HG03025 (cell line): ENCODE measurements at regions not wholly inside any gene's neighbourhood (a gene's known extent, or its start where the extent isn't known, plus 50 kb on each side); places are given as distances from the start of the nearest gene placed in this dataset.
A peak's percentile ranks its signal among the peaks of the same experiment; 100 is the strongest.

Source experiments
- ATAC-seq: cut with Tn5 transposase; IDR thresholded peaks from one replicate; pipeline ENCODE4 v1.9.1; 2021; ENCODE audit warnings: mild to moderate bottlenecking, moderate library complexity; ENCODE audit not compliant: unreplicated experiment, low FRiP score

DNA sequence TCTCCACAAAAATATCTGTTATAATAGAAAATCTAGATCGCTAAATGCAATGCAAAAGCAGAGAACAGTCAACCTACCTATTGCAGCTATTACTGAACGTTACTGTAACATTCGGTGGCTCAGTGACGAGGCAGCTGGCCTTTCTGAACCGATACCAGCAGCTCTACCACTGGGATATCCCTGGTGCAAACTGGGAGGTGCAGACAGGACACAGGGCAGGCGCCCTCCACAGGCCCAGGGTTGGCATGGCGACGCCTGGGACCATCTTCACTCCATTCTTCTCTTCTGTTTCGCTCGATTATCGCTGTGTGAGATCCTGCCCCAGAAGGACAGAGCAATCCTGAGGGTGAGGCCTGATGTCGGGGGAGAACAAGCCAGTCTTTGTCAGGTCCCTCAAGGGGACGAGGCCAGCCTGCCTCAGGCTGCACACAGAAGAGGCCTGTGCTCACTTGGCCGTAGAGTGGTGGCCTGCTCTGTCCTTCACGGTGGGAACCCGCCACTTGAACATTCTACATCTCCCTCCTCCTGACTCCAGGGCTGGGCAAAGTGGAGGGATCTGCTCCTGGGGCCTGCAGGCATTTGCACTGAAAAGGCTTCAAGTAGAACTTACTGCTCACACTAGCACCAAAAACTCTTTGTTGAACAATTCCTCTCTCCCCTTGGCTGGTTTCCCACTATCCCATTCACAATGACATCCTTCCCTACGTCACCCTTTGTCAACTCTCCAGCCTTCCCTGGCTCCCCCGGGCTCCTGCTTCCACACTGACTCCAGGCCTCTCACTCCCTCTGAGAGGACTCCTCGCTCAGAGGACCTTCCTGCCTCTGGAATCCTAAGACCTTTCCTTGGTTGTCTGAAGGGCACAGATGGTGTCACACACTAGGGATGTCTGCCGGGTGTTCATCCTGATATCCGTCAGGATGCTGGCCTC, 49.7 kb downstream of the CYRIA start:
- ATAC-seq, result no peak

DNA sequence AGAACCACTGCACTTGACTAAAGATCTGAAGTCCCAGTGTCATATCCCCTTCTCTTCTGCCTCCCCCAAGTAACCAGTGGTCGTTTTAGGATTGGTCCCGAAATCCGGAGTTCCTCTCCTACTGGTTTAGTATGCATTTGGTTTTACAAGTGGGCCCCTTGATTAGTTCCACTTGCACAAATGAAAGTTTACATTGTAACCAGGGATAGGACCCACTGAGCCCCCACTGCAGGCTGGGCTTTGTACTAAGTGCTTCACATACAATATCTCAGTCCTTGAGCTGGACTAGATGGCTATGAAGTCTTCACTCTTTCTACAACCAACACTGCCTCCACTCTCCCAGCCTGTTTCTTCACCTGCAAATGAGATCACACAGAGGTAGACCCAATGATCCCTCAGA, 50.4 kb downstream of the CYRIA start:
- no peak for ATAC-seq

DNA sequence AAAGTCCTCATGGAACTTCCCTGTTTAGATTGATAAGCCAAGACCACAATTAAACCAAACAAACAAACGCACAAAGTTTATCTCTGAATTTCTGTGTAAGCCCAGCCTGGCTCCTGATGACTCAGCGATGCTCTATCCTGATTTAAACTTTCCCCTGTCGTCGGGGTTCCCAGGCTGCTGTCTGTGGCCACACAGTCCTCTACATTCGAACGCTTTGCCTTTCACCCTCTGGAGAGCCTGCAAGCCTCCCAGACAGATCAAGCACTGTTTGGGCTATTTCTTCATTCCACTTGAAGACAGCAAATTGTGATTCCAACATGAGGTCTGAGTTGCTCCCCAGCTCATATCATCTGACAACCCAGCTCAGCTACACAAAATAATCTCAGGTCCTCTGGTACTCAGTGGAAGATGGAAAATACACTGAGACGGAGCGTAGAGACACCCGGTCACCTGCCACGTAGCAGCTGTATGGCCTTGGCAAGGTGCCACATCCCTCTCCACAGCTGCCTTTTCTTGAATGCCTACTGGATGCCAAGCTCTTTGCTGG, 51.2 kb downstream of the CYRIA start:
- ATAC-seq, result no peak

DNA sequence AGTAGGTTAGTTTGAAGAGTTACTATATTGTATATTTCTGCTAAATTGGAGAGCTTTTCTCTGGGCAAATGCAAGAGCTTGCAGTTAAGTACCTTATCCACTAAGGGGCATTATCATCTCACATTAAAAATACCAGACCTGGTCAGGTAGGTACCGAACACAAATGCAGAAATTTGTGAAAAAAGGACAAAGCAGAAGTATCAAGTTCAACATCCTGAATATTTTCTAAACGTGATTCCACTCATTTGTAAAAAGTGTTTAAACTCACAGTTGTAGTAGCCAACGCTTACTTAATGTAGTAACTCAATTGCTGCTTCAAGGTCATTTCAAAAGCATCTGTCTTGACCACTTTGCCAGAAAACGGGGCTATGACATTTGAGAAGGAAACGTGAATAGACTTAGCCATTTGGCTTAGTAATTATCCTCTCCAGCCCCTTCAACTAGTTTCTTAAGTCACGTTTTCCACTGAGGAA, 52.1 kb downstream of the CYRIA start:
- ATAC-seq, result no peak

DNA sequence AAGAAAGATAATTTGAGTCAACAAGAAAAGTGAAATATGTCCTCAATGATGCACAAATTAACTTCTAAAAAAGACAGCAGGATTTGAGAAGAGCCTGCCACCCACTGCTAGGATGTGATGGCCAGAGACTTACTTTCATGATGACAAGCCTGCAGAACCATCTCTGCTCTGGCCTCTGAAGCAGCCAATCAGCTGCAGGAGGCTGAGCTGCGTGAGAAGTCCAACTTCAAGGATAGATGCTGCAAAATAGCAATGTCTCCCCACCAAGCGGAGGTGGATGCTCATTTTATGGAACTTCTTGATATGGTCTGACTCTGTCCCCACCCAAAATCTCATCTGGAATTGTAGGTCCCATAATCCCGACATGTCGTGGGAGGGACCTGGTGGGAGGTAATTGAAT, 53.1 kb downstream of the CYRIA start:
- no peak for ATAC-seq

DNA sequence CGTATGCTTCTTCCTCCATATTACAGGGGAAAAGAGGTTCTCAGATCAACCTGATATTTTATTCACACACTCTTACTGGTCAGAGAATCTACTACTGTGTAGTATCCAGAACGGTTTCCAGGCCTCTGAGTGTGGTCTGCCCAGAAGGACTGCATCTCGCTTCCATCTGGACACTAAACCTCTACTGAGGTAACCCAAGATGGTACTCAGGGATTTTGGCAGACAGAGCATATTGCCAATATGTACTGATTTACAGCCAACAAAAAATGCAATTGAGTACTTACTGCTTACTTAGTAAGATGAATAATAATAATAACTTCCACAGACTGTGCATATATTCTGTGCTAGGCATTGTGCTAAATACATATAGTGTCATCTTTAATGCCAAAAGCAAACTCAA, 55.8 kb downstream of the CYRIA start:
- no peak for ATAC-seq

DNA sequence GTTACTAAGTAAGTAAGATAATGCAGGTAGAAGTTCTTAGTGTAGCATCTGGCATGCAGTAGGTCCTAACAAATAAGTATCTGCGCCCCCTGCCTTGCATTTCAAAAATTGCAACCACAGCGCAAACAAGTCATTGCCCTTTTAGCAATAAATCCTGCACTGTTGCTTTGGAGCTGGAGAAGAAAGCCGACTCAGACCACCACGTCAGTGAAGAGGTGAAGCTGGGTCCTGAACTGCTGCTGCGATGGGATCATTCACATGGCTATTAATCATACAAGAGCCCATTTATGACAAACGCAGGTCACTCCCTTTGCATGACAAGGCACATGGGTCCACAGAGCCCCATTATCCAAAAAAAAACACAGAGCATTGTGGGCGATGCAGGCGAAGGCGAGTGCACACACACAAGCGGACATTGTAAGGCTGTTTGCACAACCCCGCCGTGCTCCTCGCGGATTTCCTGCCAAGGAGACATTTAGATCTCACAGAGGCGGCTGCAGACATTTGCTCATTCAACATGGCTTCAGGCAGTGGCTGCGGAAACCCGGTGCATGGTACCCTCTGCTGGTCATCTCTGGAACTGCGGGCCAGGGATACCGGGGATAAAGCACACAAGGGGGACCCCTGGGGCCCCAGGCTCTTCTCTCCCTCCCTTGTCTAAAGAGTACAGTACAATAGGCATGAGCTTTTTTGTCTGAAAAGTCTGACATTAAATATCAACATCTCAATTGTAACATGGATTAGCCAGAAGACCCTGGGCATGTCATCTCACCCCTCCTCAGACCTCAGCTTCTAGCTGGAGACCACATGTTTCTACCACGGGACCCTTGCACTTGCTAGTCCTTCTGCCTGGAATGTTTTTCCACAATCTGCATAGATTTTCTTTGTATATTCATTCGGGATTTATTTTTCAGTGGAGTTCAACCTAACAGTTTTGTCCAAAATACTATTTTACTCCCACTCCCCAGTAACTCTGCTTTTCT, 56.7 kb downstream of the CYRIA start:
- peak; percentile 90 for ATAC-seq

DNA sequence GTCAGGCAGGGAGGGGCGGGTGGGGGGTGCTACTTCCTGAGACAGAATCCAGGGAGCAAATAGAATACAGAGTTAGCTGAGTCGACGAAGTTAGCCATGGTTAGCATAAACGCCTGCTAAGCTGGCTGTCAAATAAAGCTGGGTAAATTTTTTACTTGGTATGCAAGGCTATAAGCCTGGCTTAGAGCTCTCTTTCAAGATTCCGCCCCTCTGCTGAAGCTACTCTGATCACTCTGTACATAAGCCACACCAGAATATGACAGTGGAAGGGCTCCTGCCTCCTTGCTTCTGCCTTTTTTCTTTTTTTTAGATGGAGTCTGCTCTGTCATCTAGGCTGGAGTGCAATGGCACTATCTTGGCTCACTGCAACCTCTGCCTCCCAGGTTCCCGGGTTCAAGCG, 58.3 kb downstream of the CYRIA start:
- no peak for ATAC-seq

DNA sequence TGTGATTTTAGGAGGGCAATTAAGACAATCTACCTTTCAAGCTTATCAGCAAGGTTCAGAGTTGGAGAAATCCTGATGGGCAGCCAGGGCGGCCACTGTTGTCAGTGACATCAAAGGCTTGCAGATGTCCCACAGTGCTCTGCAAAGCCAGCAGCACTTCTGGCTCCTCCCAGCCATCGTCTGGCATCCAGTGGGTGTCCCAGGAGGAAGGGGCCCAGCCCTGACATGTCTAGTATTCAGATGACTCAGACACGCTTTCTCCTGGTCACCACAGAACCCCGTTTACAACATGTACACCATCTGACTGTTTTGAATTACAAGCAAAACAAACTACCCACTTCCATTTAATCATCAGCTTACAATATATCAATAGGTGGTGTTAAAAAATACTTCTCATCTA, 61.4 kb downstream of the CYRIA start:
- ATAC-seq, result no peak

DNA sequence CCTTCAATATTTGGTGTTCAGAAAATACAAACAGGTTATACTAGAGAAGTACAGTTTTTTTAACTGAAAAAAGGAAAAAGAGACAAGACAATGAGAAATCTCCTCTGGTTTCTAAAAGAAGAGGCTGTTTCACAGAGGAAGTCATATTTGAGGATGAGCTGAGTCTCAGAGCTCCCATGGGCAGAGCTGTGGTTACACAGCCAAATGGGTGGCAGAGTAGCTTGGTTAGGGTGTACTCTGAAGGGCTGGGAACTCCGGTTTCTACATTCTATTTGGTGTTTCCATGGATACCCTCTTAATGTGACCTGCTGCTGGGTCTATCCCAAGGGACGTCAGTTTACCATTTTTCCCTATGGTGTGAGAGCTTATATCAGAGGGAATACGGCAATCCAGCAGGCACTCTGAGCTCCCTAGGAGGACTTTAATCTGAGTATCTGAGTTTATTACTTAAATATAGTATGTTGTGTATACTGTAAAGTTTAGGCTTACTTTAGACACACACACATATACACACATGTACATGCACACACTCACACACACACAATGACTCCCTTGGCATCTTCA, 74.2 kb downstream of the CYRIA start:
- ATAC-seq, result no peak

DNA sequence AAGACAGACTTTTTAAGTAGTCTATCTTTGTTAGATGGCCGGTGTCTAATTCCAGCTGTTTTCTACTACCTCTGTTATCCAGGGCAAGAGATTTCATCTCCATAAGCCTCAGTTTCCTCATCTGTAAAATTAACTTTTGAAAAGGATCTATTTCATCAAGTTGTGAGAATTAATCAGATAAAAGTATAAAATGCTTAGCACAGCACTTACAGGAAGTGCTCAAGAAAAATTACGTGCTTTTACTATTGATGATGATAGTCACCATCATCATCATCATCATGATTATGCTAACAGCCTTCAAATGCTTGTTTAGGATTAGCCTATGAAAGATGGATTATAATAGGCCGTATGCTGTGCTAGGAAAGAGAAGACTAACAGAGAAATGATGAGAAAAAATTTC, 76.2 kb downstream of the CYRIA start:
- ATAC-seq, result no peak

DNA sequence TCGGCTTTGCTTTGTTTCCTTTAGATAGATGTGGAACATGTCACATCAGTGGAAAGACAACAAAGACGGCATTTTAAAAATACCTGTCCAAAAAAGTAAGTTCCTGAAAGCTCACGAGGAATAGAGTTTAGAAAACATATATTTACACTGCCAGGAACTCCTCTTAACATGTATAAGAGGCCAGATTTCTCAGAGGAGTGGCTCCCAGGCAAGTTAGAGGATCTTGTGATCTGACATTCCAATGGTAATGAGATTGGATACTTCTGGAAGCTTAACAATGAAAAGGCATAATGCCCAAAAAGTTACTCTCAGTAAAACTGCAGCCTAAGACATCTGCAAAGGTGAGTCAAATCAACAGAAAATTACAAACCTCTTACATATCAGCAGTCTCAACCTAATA, 77.1 kb downstream of the CYRIA start:
- no peak for ATAC-seq

DNA sequence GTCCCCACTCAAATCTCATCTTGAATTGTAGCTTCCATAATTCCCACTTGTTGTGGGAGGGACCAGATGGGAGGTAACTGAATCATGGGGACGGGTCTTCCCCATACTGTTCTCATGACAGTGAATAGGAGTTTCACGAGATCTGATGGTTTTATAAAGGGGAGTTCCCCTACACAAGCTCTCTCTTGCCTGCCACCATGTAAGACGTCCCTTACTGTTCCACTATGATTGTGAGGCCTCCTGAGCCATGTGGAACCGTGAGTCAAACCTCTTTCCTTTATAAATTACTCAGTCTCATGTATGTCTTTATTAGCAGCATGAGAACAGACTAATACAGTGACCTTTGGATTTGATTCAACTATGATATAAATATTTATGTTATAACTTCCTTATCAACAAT, 78.0 kb downstream of the CYRIA start:
- no peak for ATAC-seq

DNA sequence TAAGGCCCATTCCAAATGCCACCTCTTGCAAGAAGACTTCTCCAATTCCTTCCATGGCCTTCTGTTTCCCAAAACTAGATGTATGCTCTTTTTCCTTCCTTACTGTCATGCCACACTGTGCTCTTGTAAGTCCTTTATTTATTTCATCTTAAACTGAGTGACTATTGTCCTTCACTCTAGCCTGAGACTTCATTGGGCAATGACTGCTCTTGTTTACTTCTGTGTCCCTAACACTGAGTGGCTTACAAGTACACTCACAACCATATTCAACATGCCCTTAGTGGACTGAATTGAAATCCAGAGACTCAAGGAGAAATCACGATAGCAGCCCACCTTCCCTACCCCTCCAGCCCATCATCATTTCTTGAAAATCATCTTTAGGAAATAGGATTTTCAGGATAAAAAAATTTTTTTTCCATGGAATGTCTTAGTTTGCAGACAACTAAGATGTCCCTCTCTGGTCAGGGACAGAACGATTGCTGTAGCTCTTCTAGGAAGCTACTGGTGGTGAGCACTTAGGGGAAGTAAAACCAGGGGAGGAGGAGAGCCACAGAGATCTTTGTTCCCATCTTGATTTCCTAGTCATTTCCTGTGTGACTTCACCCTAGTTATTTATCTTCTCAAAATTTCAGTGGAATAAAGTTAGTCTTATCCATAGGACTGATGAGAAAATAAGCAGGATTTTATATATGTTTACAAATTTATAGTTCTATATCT, 80.7 kb downstream of the CYRIA start:
- no peak for ATAC-seq

DNA sequence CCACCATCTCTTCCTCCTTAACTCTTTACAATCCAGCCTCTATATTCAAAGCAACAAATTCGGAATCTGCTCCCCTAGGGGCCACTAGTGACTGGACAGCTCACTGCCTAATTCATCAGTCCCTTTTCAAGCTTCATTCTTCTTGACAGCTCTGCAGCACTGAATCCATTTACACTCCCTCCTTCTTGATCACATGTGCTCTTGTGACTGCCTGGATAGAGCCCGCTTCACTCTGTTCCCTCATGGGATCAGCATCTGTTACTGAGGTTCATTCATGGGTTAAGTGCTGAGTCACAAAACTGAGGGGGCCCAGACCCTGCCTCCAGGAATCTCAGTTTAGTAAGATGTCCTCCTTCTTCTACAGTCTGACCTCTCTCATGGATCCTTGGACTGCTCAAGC, 81.5 kb downstream of the CYRIA start:
- no peak for ATAC-seq

DNA sequence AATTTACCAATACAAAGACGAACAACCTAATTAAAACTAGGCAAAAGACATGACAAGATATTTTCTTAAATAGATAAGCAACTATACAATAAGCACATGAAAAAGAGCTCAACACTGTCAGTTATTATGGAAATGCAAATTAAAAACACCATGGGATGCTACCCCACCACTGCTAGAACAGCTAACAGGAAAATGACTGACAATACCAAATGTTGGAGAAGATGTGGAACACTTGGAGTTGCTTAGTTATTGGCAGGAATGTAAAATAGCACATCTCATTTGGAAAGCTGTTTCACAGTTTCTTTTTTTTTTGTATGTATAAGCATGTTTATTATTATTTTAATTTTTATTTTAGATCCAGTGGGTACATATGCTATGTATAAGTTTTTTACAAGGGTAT, 84.4 kb downstream of the CYRIA start:
- ATAC-seq, result no peak

DNA sequence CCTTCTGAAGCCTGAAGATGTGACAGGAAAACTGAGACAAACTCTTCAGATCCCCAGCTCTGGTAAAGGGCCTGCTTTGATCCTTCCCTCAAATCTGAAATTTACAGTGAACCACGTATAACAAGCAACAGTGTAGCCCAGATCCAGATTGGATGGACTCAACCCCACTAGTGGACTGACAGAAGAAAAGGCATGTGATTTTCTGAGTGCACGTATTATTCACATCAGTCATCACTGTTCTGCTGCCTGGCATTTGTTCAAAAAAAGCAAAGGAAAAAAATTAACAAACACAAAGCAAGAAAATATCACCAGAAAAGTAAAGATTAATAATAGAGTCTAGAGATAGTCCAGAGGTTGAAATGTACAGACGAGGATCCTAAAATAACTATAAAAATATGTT, 87.6 kb downstream of the CYRIA start:
- no peak for ATAC-seq

DNA sequence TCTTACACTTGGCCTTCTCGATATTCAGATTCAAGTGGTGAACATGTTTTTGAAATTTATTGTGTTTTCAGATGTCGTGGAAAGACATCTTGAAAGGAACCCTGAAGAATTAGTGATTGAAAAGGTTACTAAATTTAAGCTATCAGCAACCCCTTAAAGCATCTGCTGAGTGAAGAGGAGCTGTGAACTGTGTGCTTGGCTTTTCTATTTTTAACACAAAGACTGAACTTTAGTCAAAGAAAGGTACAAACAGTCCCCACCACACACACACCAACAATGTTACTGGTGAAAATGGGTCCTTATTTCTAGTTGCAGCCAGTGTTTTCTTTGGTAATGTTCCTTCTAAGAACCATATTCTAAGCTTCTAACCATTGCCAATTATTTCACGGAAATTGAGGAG, 95.1 kb downstream of the CYRIA start:
- no peak for ATAC-seq

DNA sequence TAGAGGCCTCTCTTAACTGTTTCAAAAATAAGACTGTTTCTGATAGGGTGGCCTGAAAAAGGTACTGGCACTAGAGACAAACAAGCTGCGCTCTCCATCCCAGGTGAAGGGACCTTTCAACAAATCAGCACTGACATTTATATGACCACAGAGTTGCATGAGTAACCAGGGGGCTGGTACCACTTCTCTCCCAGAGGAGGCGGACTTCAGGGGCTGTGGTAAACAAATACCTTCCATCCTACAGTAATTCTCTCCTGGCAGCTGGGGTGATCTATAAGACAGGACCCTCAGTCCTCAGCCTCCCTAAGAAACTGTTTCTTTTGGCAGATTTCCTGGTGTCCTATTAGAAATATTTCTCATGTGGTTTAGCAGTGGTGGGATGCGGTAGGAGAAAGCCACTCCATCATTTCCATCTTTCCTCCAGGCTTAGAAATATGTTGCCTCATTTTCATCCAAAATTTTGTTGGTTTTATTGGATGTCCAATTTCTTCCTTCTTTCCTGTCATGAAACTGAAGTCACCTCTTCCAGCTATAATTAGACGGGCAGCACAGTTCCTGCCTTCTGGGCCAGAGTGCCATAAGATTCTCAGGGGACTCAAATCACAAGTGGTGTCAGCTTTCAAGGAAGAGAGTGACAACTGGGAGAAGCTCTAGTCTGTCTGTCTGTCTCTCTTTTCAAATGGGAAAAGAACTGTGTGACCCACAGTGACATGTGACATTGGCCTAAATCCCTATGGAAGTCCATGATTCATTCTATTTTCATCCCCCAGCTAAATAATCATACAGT, 96.4 kb downstream of the CYRIA start:
- ATAC-seq, result no peak
